Myocyte (in vitro differentiated cells): ENCODE measurements at regions not wholly inside any gene's neighbourhood (a gene's known extent, or its start where the extent isn't known, plus 50 kb on each side); places are given as distances from the start of the nearest gene placed in this dataset.

Source experiments
- DNase-seq: peaks from one replicate; pipeline ENCODE4 v3.0.0-alpha.2; 2012; ENCODE audit warnings: low read depth

DNA sequence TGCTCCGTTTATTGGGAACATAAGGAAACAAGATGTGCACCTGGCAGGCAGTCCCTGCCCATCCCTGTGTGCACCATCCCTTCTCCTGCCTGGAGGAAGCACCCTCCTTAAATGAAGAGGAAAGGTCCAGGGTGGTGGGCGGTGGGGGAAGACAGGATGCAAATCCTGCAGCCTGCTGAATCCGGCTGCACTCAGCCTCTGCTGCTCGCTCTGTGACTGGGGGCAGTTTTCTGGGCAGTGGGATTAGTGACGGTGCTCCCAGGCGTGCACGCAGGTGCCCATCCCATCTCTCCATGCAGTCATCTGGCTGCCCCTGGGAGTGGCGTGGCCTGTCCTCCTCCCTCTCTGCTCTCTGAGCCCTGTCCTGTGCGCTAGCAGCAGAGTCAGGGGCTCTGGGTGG, 371.3 kb upstream of the MYT1L start:
- DNase-seq = no peak

DNA sequence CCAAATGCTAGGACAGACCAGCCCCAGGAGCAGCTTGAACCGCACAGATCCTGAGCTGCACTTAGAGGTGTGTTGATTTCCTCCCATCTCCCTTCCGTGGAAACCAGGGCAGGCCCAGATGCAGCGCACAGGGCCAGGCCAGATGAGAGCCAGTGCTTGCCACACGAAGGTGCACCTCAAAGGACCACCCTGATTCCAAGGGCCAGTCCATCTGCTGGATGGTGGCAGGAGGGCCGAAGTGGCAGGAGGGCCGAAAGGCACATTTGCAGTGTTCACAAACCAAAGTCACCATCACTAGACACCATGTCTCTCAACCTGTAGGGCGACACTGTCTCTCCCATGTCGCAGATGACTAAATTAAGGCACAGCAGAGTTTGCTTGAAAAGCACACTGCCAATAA, 370.7 kb upstream of the MYT1L start:
- no peak for DNase-seq

DNA sequence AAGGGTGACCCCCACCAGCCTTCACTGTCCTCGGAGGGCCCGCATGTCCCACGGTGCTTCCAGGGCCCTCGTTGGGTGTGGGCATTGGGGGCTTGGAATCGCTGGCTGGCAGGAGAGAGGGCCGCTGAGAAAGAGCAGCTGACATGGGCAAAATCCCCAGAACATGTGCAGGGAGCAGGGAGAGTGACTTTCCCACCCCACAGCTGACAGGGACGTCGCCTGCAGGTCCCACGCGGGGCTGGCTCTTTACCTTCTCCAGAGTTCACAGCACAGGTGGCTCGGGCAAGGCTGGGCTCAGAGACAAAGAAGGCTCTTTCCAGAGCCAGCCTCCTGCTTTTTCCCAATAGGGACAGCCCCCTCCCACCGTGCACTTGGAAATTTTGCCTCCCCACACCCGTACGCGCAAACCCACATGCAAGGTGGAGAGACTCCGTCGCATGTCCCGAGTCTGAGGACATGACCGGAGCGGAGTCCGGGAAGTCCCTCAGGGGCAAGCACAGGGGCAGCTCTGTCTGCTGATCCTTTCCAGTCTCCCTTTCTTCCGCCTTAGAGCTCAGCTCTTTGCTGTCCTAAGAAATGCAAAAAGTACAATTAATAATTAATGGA, 370.2 kb upstream of the MYT1L start:
- DNase-seq = no peak

DNA sequence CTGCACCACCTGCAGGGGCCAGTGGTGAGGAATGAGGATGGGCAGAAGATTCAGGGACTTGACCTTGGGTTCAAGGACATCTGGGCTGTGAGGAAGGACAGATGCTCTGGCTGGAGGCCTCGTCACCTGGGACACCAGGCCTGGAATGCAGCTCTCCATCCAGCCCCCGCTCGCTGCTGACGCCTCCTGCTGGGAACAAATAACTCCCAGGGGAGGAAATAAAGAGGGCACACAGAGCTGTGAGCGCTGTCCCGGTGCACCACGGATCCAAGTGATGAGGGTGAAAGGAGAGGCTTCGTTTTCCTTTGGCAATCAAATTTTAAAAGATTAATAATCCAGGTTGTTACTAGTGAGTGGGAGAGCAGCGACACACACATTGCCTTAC, 368.0 kb upstream of the MYT1L start:
- no peak for DNase-seq

DNA sequence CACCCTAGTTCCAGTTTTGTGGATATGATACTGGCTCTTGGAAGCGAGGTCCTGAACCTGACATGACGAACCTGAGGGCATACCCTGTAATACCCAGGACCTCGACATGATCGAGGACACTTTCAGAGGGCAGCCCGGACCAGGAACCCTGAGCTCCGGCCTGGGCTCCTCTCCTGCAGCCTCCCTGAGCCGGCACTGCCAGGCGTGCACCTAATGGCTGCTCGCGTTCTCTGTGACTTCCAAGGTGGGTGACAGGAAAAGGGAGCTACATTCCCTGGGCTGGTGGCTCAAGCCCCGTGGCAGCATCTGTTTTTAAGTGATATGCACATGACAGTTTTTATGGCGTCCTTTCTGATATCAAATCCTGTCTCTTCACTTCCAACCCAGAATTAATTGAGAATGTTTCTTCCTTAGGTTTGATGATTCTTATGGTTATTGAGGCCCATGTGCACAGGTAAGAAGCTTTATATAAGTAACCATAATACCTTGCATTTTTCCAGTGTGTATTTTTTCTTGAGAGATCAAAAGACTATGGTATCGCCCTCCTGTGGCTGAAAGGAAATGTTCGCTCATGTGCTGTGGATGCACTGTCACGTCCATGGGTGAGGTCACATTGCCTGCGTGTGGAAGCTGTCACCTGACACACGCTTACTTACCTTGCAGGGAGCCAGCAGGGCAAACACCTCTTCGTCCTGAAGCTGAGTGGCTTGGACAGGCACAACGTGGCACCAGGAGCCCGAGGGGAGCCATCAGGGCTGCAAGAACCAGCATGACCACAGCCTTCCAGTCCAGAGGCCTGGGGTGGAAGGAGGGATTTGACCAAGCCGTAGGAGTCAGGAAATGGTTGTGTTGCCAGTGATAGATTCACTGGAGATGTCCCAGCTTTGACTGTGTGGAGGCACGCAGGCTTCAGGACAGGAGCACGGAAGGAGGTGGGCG, 367.4 kb upstream of the MYT1L start:
- no peak for DNase-seq

DNA sequence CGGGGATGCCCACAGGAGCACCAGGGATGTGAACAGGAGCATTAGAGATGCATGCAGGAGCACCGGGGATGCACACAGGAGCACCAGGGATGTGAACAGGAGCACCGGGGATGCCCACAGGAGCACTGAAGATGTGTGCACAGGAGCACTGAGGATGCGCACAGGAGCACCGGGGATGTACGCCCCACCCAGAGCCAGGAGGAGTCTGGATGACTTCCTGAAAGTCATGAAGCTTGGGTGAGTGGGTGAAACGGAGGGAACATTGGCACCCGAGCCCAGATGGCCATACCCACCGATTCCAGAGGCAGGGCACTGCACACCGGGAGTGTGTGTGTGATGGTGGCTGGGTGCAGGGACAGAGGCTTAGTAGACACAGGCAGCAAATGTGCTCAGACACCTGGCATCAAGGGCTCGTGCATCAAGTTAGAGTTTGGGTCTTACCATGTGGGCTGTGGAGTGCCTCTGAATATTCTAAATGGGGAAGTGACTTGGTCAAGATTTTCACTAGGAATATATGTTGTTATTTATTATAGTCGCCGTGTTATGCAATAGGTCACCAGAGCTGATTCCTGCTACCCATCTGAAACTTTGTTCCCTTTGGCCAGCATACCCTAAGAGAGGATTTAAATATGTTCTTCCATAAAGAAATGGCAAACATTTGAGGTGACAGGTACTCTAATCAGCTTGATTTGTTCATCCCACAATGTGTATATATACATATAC, 365.8 kb upstream of the MYT1L start:
- no peak for DNase-seq

DNA sequence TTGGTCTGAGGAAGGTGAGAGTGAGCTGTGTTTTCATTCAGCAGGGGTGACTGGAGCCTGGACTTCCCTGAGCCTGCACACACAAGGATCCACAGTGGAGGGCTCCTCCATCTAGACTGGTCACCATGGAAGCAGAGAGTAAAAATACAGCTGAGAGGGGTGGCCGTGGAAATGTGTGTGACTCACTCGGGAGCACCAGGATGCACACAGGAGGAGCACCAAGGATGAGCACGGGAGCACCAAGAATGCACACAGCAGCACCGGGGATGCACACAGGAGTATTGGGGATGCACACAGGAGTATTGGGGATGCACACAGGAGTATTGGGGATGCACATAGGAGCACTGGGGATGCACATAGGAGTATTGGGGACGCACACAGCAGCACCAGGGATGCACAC, 365.2 kb upstream of the MYT1L start:
- DNase-seq = no peak

DNA sequence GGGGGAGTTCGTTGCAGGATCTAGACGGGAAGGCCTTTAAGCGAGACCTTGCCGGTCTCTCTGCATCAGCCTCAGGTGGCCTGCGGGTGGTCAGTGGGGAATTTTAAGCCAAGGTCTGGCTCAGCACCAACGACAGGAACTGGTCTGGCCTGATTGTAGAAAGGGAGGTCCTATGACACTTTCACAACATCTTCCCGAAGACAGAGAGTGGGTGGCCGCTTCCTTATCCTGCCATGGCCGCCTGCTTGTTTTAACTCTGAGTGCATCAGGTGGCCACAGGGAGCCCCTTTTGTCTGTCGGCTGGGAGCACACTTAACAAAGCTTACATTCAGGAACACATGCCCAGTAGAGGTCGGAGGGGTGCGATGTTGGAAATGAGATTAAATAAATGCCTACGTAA, 363.7 kb upstream of the MYT1L start:
- DNase-seq = no peak

DNA sequence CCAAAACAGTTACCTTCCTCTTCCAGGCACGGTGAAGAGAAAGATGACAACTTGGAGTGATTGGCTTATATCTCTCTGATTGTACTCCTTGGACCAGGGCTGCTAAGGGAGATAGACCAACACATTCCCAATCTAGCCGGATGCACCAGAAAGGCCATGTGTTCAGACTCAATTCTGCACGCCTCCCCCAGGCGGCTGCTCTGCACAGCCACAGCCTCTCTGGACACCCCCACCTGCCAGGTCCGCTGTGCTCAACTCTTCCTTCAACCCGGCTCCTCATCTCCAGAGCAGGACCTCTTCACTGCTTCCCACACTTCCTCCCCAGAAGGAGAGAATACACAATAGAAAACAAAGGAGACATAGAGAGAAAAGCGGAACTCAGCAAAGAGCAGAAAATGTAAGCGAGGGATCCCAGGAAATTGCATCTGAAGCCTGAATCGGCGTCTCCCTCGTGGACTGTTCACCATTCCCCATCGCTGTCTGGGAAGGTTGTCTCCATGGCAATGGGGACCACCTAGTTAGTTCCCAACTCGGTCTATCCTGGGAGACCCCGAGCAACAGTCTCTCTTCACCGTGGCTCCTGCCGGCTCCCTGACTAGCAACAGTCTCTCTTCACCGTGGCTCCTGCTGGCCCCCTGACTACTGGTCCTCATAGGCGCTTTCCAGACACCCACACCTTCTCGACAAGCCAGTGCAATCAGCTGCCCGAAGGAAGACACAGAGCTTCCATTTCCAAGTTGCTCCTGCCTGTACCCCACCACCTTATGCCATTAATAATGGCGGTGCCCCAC, 361.7 kb upstream of the MYT1L start:
- DNase-seq = no peak

DNA sequence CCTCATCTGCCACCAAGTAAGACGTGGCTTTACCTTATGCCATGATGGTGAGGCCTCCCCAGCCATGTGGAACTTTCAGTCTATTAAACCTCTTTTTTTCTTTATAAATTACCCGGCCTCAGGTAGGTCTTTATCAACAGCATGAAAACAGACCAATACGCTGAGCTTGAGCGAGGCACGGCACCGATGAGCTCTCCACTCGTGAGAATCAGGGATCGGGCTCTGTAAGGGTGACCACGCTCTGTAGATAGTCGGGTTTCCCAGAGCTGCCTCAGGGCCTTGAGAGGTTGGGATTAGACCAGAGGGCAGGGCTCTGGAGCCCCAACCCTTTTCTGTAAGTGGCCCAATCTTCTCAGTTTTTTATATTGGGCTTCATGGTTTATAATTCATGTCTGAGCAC, 360.3 kb upstream of the MYT1L start:
- no peak for DNase-seq

DNA sequence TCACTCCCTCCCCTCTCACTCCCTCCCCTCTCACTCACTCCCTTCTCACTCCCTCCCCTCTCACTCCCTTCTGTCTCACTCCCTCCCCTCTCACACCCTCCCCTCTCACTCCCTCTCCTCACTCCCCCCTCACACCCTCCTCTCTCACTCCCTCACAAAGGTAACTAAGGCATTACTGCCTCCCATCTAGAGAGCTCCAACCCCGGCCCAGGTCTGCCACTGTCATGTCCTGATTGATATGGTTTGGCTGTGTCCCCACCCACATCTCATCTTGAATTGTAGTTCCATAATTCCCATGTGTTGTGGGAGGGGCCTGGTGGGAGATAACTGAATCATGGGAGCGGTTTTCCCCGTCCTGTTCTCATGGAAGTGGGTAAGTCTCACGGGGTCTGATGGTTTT, 359.9 kb upstream of the MYT1L start:
- DNase-seq = no peak

DNA sequence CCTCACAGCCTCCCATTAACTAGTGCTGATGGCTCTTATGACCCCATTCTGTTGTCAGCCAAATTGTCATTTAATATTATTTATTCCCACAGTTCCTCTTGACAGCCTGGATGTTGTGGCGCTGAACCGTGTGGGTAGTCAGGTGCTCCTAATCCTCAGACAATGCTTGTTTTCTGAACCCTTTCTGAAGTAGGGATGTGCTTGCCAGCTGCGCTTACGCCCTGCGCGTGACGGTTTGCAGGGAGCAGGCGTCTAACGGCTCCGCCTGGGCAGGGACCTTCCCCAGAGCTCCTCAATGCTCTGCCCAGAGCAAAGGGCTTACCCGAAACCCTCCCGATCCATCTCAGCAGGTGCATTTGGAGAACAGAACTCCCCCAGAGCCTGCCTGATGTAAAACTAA, 358.2 kb upstream of the MYT1L start:
- DNase-seq = no peak

DNA sequence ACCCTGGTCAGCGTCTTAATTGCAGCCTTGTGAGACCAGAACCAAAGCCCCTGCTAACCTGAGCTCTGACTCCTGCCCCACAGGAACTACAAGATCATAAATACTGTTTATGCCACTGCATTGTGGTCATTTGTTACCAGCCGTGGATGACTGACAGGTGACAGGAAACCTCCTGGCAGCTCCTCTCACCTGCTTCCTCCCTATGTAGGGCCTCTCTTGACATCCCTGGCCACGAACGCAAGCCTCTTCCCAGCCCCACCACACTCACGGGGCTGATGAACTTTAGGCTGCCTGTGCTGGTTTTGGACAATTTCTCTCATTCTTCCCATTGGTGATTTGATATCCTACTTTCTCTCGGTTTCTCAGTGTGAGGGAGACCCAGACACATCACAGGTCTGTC, 357.2 kb upstream of the MYT1L start:
- DNase-seq = no peak

DNA sequence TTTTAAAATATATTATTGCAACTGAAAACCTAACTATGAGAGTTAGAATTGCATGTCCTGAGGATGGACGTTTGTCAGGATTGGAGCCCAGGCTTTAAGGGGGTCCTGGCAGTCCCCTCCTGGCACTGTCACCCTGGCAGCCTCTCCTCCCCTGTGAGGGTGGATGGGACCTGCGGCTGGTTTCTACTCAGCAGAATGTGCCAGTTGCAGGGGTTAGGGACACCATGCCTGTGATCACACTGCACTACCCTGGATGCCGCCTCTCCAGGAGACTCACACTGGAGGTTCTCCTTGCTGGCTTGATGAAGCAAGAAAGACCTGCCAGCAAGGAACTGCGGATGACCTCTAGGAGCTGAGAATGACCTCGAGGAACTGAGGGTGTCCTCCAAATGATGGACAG, 356.7 kb upstream of the MYT1L start:
- no peak for DNase-seq

DNA sequence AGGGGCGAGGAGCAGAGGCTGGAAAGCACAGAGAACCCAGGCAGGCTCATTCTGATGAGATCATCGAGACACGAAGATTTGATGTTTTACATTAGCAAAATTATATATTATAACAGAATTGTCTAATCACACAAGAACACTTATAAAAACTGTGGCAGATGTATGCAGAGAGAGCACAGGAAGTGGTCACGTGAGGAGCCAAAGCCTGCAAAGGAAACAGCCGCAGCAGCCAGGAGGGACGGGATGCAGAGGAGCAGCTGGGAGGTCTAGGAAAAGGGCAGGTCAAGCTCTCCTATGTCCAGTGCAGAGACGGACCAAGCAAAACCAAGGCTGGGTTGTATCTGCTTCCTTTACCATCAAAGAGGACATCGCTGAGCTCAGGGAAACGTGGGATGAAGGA, 355.1 kb upstream of the MYT1L start:
- no peak for DNase-seq

DNA sequence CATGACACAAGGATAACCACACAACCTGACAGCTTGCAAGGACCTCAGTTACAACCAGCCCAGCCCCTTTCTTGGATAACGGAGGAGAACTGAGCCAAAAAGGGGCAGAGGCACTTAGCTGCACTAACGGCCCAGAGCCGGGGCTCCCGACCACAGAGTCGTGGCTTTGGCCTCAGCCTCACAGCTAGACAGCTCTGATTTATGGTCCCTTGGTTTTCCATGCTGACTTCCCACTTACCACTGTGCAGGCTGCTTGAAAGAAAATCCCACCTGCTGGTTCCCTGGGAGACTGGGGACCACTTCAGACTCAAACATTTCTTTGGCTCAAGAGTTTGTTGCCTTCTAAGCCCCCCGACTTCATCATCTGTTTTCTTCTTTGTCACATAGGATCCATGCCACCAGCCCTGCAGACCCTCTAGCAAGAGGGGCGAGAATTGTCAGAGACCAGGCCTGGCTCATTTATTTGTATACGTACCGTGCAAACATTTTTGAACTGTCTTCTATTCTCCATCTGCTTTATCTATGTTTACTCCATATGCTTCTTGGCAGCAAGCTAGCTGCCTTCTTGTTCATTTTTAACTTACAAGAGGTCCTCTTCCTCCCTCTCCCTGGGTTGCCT, 352.6 kb upstream of the MYT1L start:
- no peak for DNase-seq

DNA sequence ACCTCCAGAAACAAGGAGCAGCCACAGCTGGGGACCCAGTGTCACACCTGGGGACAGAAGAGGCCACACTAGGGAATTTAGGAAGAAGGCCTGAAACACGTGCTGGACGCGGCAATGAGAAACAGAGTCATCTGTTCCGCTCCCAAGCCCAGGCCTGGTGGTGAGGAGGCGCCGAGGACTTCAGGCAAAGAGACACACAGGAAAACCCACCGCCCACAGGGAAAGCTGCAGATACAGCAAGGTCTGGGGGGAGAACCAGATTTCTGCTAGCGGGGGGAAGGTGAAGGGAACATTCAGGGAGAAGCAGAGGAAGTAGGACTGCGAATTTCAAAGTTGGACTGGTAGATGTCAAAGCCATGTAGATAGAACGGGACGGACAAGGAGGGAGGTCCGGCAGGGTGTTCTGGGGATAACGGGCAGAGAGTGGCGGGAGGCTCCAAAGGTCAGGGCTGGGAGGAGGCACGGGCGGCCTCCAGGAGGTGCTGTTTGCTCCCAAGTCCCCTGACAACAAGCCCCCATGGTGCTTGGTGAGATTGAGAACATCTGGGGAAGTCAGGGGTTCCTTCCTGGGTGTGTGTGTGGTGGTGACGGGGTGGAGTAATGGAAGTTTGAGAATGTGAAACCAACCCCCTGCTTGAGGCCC, 351.7 kb upstream of the MYT1L start:
- DNase-seq = no peak

DNA sequence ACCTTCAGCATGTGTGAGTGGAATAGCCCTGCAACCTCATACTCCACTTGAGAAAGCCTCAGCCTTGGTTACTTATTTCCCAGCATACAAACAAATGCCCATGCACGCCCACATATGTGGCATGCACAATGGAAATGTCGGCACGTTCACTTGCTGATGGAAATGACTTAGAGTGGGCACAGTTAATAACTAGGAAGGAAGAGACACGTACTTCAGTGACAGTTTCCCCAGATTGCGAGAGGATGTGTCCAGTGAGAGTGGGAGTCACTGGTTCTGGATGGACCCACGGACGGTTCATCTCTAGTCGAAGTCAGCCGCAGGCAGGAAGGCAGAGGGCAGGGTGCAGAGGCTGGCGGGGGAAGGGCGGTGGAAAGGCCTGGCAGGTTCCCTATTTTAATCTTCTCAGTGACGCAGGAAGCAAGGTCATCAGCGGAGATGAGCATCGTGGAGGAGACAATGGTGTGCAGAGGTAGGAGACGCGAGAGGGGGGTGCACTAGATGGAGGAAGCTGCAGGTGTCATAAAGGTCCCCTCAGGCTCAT, 350.7 kb upstream of the MYT1L start:
- DNase-seq = no peak

DNA sequence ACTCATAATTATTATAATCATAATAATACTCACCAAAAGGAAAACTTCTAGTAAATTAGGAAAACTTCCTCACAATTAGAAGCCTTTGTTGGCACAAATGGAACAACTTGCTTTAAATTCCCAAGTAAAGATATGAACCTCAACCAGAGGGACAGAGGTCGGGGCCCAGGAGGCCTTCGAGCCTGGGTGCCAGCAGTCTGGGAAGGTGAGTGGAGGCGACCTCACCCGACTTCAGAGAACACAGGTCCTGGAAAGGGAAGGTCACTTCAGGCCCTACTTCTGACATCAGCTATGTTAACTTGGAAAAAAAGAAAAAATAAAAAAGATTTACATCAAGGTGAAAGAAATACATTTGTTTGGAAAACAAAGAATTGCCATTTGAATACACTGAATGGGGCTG, 350.0 kb upstream of the MYT1L start:
- DNase-seq = no peak

DNA sequence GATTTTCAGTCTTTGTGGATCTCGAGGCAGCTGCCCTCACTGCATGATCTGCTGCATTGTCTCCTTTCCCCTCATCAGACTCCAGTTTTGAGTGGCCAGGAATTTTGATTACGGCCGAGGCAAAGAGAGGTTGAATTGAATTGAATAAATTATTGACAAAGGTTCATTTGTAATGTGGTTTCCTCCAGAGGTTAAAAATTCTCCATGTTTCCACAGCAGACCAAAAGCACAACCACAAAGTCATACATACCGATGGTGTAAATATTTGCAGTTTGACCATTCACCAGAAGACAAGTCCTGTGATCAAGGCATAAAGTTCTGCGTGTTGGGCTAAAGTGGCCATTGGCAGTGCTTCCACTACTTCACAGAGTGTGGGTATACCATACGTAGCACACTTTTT, 343.8 kb upstream of the MYT1L start:
- DNase-seq = no peak
